ENCODE measurements at regions not wholly inside any gene's neighbourhood (a gene's known extent, or its start where the extent isn't known, plus 50 kb on each side); places are given as distances from the start of the nearest gene placed in this dataset.

- TF ChIP-seq CTCF (IDR thresholded peaks at IDR 0.05) = no peak
- no peak for TF ChIP-seq EP300 (IDR thresholded peaks at IDR 0.05)
Observed at GRCh38 chr10:126759531-126759930, 89.0 kb upstream of the C10orf90 start.
